HG02571 (cell line): ENCODE measurements at regions not wholly inside any gene's neighbourhood (a gene's known extent, or its start where the extent isn't known, plus 50 kb on each side); places are given as distances from the start of the nearest gene placed in this dataset.

Experiments used
- ATAC-seq: cut with Tn5 transposase; IDR thresholded peaks from one replicate; pipeline ENCODE4 v1.9.1; 2021; ENCODE audit warnings: mild to moderate bottlenecking, moderate library complexity; ENCODE audit not compliant: unreplicated experiment

DNA sequence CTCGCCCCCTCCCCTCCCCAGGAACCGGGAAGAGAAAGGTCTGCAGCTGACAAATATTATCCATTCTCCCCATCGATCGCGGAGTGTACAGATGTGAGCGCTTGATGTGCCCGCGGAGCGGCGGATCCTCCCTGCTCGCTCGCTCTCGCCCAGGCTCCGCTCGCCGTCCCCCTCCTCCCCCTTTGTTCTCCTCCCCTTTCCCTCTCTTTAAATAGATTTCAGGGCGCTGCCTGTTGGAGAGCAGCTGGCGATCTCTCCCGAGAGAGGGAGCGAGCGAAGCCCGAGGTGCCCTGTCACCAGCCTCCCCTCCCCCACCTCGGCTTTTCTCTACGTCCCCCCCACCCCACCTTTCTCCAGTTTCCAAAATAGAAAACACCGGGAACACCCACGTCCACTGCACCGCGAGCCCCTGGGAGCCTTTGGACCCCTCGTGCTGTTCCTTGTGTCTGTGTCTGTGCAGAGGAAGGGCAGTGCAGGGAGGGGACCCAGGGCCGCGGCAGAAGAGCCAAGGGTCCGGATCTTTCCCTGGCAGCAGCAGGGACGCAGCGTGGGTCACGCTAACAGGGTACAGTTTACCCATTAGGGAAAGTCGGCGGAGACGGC, 56.6 kb upstream of the BCOR start:
- no peak for ATAC-seq

DNA sequence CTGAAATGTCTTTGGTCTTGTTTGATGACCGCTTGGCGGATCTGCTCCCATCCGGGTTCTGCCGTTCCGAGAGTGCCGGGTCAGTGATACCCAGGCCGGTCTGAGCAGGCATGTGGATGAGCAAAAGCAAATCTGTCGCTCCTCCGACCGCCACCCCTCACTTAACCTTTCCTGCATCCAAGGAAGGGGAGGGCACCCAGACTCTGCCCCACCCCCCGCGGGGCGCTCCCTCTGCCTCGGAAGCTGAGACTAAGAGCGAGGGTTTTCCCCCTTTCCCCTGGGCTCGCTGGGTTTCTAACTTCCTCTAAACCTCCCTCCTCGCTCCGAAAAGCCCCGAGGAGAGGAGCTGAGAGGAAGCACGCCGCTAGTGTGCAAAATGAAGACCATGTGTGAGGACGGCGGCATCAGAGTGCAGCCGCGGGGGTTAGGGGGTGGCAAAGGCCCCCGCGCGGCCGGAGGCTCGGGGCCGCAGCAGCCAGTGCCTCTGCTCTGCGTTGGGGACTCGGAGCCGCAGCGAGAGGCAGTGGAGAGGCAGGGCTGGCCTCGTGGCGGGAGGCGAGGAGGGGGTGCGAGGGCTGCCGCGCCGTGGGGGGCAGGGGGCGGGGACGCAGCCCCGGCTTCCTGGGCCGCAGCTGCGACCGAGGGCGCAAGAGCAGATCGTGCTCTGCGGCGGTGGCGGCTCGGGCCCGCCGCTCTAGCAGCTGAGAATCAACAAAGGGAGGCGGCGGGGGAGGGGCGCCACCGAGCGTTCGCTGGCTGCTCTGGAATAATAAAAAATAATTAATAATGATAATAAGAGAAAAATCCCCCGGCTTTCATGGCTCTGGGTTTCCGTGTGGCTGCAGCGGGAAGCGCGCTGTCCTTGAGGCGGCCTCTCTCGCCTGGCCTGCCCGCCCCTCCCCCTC, 55.8 kb upstream of the BCOR start:
- ATAC-seq, result peak; percentile 59

DNA sequence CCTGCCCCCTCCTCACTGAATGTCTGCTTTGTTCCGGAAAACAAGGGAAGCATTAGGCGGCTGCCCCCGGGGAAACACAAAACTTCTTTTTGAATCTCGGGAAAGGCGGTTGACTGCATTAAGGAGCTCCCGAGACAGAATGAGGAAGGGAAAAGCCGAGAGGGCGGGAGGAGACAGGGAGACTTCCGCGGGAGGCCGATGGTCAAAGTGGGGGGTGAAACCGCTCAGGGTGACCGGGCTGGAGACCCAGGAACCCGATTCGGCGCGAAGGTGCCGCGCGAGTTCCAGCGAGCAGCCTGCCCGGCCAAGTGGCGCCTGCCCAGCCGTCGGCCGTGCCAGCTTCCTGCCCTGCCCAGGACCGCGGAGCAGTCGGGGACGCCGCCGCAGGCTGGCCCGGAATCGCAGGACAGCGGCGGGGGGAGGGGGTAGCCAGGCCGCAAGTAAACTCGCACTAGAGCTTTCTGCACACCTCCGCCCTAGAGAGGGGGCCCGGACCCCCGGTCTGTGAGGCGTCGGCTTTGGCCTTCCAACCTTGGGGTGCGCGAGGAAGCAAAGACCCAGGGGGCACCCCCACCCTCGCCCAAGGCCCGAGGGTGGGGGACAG, 55.1 kb upstream of the BCOR start:
- ATAC-seq, result no peak

GRCh38 chrX:40152173-40152711, 54.5 kb upstream of the BCOR start:
- no peak for ATAC-seq

- ATAC-seq, result no peak
Observed at GRCh38 chrX:40151211-40152172, 53.7 kb upstream of the BCOR start.

- no peak for ATAC-seq
Observed at GRCh38 chrX:40150503-40150902, 52.7 kb upstream of the BCOR start.

GRCh38 chrX:40149286-40150175, 51.8 kb upstream of the BCOR start:
- ATAC-seq, result no peak

- no peak for ATAC-seq
Observed at GRCh38 chrX:40148385-40149285, 50.9 kb upstream of the BCOR start.

DNA sequence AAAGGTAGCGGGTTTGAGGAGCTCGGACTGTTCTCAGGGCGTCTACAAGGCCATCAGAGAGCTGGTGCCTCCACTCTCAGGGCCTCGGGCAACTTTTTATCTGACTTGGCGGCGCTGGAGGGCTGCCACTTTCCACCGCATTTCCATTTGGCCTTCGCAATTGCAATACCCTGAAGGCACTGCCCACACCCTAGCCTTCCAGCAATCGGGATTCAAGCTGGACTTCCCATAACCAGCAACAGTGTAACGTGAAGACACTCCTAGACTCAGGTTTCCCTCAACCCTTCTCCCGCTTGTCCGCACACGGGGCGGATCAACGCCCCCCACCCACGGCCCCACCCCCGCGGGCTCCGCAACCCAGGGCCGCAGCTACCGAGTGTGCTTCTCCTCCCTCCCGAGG, 50.2 kb upstream of the BCOR start:
- ATAC-seq, result no peak
